ENCODE measurements at regions not wholly inside any gene's neighbourhood (a gene's known extent, or its start where the extent isn't known, plus 50 kb on each side); places are given as distances from the start of the nearest gene placed in this dataset.

DNA sequence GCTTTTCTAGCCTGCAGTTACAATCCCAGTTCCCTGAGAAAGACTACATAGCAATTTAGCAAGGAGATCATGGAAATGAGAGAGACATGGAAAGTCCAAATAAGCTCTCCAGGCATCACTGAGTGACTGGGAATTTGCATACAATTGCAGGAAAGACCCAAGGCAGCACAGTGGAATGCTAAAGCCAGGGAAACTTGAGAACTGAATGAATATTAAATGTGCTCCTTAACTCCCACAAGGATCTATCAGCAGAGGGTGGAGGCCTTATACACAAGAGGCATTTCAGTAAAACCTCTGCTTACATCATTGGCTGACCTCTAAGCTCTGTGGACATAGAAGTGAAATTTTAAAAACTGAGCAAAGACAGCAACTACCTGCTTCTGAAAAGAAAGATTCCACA is 355.6 kb upstream of the DAB2 start:
- TF ChIP-seq, protein P1, sequence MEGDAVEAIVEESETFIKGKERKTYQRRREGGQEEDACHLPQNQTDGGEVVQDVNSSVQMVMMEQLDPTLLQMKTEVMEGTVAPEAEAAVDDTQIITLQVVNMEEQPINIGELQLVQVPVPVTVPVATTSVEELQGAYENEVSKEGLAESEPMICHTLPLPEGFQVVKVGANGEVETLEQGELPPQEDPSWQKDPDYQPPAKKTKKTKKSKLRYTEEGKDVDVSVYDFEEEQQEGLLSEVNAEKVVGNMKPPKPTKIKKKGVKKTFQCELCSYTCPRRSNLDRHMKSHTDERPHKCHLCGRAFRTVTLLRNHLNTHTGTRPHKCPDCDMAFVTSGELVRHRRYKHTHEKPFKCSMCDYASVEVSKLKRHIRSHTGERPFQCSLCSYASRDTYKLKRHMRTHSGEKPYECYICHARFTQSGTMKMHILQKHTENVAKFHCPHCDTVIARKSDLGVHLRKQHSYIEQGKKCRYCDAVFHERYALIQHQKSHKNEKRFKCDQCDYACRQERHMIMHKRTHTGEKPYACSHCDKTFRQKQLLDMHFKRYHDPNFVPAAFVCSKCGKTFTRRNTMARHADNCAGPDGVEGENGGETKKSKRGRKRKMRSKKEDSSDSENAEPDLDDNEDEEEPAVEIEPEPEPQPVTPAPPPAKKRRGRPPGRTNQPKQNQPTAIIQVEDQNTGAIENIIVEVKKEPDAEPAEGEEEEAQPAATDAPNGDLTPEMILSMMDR (IDR thresholded peaks at IDR 0.05) = no peak
- no peak for TF ChIP-seq POLR2A (IDR thresholded peaks at IDR 0.05)
- intact Hi-C loops (cut with DNase I; ENCODE audit: low total_unique reads) = no loop called here
- no peak overlapping the region for H3K4me3 ChIP-seq (ENCODE audit: low read depth, poor library complexity, severe bottlenecking)
- no peak for DNase-seq (ENCODE audit: low spot score in 2 of 2)

DNA sequence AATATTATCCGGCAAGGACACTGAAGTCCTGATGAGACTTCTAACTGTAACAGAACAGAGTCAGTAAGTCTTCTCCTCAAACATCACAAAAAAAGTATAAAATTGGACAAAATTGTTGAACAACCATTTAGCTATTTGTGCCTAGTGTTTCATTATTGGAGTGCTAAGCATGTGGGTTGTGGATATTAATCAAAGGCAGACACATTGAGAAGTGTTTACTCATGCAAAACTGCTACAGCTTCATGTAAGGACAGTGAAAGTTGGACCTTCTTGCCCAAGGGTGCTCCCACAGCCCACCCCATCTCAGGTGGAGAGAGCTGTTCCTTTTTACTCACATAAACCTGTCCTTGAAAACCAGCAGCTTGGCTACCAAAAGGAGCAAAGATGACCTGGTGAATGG is 355.1 kb upstream of the DAB2 start:
- no peak overlapping the region for H3K4me3 ChIP-seq (ENCODE audit: low read depth, poor library complexity, severe bottlenecking)
- no peak for DNase-seq (ENCODE audit: low spot score in 2 of 2)
- intact Hi-C loops (cut with DNase I; ENCODE audit: low total_unique reads) = no loop called here
- TF ChIP-seq, protein P1 (IDR thresholded peaks at IDR 0.05) = no peak
- TF ChIP-seq POLR2A (IDR thresholded peaks at IDR 0.05) = no peak
- WGBS, 2 donors = 78 to 85% methylated on average over 1 of the region's 1 CpG

DNA sequence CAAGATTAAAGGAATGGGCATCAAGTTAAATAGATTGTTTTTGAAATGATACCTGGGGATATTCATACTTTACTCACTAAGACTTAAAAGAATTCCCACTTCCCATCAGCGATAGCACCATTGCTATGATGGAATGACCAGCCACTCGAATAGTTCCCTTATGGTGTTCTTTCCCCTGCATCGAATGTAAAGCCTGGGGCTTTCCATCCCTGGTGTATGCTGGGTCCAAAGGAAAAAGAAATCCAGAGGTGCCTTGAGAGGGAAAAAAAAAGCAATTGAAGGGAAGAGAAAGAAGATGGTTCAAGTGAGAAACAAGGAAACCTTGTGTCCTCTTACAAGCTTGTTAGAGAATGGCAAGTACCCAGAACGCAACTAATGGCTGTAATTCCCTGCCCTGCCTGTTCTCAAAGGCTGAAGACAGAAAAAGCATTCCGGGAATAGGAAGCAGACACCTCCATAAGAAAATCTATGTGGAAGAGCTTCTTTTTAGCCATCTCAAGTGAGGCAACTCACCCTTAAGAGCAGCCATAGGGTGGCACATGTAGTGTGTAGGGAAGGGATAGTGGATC is 351.1 kb upstream of the DAB2 start:
- DNase-seq (ENCODE audit: low spot score in 2 of 2) = no peak
- intact Hi-C loops (cut with DNase I; ENCODE audit: low total_unique reads) = no loop called here
- 82 to 90% methylated on average over 5 of the region's 5 CpGs for WGBS, 2 donors
- no peak for TF ChIP-seq POLR2A (IDR thresholded peaks at IDR 0.05)
- TF ChIP-seq, protein P1 (IDR thresholded peaks at IDR 0.05) = no peak
- no peak overlapping the region for H3K4me3 ChIP-seq (ENCODE audit: low read depth, poor library complexity, severe bottlenecking)

DNA sequence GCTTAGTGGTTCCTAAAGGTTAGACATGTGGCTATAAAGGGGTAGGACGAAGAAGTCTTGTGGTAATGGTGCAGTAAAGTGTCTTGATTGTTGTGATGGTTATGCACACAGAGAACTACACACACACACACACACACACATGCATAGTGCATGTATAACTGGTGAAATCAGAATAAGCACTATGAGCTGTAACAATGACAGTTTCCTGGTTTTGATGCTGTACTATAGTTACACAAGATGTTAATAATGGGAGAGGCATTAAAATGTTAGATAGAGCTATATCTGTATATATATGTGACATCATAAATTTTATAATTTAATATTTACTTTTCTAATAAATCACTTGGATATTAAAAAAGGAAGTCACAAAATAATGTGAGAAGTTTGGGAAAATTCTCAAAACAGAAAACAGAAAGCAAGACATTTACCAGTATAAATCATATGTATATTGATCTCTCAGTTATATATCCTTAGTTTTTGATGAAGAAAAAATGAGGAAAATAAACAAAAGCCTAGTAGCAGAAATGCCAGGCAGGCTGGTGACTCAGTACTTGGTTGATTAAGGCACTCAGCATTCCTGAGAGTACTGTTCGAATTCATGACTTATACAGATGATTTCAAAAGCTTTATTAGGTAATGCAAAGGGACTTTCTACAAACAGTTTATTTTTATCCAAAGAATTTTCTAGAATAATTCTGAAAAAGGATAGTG is 350.5 kb upstream of the DAB2 start:
- intact Hi-C loops (cut with DNase I; ENCODE audit: low total_unique reads) = no loop called here
- no peak for DNase-seq (ENCODE audit: low spot score in 2 of 2)
- 64 to 75% methylated on average over 2 of the region's 2 CpGs for WGBS, 2 donors
- H3K4me3 ChIP-seq (ENCODE audit: low read depth, poor library complexity, severe bottlenecking) = no peak overlapping the region
- TF ChIP-seq, protein P1 (IDR thresholded peaks at IDR 0.05) = no peak
- TF ChIP-seq POLR2A (IDR thresholded peaks at IDR 0.05) = no peak

DNA sequence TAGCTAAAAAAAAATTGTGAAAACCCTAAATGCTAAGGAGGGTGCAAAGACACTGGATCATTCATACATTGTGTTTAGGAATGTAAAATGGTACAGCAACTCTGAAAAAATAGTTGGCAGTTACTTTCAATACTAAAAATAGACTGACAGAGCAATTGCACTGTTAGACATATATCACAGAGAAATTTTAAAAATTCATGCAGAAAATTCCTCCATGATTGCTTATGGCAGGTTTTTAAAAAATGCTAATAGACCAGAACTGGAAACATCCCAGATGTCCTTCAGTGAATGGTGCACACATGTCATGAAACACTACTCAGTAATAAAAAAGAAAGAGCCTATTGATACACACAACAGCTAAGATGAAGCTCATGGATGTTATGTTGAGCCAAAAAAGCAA is 349.8 kb upstream of the DAB2 start:
- TF ChIP-seq, protein P1 (IDR thresholded peaks at IDR 0.05) = no peak
- no peak for TF ChIP-seq POLR2A (IDR thresholded peaks at IDR 0.05)
- H3K4me3 ChIP-seq (ENCODE audit: low read depth, poor library complexity, severe bottlenecking) = no peak overlapping the region
- DNase-seq (ENCODE audit: low spot score in 2 of 2) = no peak
- intact Hi-C loops (cut with DNase I; ENCODE audit: low total_unique reads) = no loop called here

DNA sequence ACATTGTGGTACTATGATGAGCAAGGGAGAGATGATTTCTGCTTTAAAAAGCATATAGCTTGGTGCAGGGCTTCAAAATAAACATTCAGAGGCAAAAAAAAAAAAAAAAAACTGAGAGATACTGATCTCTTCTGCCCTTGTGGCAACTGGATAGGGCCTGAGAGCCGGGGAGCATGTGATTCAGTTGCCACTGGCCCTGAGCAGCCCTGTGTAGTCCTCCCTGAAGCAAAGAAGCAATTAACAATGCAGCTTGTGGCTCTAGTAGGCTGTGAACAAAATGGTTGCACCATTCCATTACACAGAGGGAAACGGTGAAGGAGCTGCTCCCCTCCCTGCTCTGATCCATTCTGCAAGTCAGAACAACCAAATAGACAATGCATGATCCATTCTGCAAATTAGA is 347.5 kb upstream of the DAB2 start:
- no peak for DNase-seq (ENCODE audit: low spot score in 2 of 2)
- 54 to 55% methylated on average over 2 of the region's 2 CpGs for WGBS, 2 donors
- no peak overlapping the region for H3K4me3 ChIP-seq (ENCODE audit: low read depth, poor library complexity, severe bottlenecking)
- TF ChIP-seq, protein P1 (IDR thresholded peaks at IDR 0.05) = no peak
- no peak for TF ChIP-seq POLR2A (IDR thresholded peaks at IDR 0.05)
- intact Hi-C loops (cut with DNase I; ENCODE audit: low total_unique reads) = no loop called here
